GM21367 (cell line): ENCODE measurements at regions not wholly inside any gene's neighbourhood (a gene's known extent, or its start where the extent isn't known, plus 50 kb on each side); places are given as distances from the start of the nearest gene placed in this dataset.
"Not testable (repeated sequence)": the region's sequence is repeated elsewhere in the genome, so short reads cannot be mapped to it uniquely, and the experiment has no call there.

Experiments used
- ATAC-seq: cut with Tn5 transposase; IDR thresholded peaks from one replicate; pipeline ENCODE4 v1.9.1; 2021; ENCODE audit not compliant: unreplicated experiment

DNA sequence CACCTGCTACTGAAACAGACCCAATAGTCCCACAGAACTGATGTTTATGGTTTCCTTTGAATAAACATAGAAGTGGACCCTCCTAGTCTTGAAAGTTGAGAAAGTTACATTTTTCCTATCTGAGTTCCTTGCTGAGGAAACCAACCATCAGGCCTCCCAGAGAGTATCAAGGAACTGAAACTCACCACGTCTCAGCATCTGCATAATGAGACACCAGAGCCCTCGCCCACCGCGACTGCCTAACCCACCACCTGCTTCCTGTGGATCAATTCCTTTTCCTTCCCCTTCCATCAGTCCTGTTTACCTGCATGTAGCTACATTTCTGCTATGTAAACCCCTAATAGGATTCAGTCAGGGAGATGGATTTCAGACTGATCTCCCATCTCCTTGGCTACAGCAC, 443.2 kb upstream of the TMEM132C start:
- no peak for ATAC-seq

DNA sequence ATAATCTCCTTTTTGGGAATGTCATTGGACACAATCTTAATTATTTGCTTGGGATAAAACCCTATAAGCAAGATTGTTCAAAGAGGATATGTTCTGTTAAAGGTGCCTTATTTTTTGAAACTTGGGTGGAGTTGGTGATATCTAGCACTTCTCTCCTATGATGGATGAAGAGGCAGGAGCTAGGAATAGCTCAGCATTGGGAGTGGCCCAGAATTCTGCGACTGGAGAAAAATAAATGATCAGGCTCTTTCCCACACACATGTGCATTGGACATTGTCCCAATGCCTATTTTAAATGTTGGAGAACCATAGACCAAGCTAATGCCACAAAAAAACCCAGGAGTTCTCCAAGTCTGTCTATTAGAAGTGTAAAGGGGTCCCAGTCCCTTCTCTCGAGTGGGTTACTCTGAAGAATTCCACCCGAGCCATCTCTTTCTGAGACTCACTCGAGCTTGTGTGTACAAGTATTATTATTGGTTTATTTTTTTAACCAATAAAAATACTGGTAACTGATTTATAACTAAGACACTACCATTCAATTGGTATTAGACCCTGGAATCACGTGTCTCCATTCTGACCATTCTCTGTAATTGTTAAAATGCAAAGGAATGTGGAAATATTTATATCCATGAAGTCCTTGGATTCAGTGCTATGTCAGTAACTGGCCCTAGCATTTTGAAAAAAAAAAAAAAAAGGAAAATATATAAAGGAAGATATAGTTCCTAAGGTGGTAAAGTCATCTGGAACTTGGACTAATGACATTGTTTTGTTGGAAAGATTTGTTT, 437.5 kb upstream of the TMEM132C start:
- ATAC-seq, result no peak

GRCh38 chr12:127830065-127830460, 436.9 kb upstream of the TMEM132C start:
- no peak for ATAC-seq

DNA sequence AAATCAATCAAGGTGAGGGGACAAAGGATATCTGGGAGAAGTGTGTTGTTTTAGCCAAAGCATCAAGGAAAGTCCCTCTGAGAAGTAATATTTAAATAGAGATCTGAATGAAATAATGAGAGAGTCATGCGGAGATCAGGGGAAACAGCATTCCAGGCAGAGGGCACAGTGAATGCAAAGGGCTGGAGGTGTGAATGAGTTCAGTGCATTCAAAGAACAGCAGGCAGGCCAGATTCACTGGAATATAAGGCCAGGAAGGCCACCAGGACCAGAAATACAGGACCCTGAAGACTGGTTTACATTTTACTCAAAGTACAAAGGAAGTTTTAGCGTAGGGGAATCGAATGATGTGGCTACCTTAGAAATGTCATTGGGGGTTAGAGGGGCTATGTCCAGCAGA, 436.2 kb upstream of the TMEM132C start:
- no peak for ATAC-seq

GRCh38 chr12:127832172-127832571, 434.8 kb upstream of the TMEM132C start:
- ATAC-seq, result no peak

DNA sequence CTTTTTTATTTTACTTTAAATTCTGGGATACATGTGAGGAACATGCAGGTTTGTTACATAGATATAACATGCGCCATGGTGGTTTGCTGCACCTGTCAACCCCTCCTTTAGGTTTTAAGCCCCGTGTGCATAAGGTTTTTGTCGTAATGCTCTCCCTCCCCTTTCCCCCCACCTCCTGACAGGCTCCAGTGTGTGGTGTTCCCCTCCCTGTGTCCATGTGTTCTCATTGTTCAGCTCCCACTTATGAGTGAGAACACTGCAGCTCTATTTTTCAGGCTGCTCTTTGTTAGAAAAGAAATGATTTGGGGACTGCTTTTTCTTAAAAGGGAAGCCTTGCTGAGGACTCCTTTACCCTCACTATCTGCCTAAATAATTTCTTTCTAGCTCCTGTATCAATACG, 430.2 kb upstream of the TMEM132C start:
- not testable (repeated sequence) for ATAC-seq

- no peak for ATAC-seq
Measured at GRCh38 chr12:127857661-127858060, 409.3 kb upstream of the TMEM132C start.

DNA sequence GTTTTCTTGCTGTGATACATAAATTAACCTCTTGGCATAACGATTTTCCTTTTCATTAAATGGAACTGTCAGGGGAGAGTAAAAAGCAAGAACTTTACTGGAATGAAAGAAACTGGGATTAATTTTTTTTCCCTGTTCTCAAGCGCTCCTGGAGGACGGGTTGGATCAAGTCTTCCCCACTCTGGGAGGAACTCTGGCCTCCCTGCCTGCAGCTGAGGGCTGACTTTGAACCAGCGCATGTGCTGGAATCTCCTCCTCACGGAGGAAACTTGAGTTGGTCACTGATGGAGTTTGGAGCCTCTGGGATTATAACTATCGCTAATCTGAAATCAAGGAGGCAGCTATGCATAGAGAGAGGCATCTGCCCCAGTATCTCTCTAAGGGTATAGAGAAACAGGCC, 406.4 kb upstream of the TMEM132C start:
- ATAC-seq, result no peak

- no peak for ATAC-seq
Measured at GRCh38 chr12:127861406-127861805, 405.6 kb upstream of the TMEM132C start.

DNA sequence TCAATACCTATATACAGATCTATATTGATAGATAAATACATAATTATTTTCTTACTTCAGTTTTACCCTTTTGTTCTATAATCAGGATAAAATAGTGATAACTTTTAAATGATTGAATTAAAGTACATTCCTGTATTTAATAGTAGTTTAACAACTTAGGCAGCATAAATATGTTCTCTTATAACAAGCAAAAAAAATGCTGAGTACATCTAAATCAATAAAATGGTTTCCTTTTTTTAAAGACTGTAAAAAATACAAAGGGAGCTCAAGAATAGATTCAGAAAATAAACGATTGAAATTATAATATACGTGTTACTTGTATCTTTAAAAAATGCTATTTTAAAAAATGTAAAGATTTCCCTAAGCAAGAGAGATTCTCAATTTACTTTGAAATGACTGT, 393.7 kb upstream of the TMEM132C start:
- ATAC-seq, result no peak

- ATAC-seq, result no peak
Measured at GRCh38 chr12:127881371-127882140, 385.4 kb upstream of the TMEM132C start.

DNA sequence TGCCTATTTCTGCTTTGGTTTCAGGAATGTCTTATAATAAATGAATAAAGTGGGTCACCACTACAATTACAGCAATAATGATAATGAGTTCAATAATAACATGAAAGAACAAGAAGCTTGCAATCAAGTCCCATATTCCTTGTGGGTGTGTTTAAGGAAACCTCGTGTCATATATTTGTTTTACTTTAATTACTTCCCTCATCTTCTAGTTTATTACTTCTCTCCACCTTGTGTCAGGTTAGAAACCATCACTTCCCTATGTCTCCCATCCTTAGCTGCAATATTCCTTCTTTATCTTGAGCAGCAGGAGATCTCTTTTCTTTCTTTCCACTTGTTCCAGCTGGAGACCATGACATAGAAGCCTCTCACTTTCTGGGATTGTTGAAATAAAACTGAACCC, 384.0 kb upstream of the TMEM132C start:
- ATAC-seq, result no peak

DNA sequence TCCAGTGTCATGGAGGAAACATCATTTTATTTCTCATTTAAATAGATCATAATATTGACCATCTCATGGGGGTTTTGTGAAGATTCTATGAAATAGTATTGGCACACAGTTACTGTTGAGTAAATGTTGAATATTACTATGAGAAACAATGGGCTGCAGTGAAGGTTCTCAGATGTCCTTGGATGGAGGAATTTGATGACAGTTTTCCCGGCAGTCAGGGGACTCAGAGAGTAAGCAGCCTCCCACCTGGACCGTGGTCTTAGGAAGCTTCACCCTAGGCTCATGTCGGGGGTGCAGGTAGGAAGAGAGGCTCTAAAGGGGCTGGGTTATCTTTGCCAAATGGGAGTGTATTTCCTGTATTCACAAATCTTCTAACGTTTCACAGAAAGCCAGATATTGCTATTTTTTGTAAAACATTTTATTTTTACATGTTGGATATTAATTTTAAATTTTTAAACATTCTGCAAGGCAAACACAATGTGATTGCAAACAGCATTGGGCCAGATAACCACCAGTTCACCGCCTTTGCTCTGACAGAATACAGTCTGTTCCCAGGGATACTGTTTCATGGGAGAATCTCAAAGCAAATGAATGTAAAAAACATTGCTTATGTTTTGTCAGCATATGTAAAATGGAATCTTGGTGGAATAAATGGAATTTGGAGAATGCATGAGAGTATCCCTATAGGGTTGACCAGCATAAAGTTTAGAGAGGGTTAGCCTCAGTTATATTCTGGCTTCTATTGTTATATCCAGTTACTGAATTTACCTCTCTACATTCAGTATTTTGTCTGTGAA, 380.8 kb upstream of the TMEM132C start:
- no peak for ATAC-seq

- ATAC-seq, result no peak
Measured at GRCh38 chr12:127886827-127887226, 380.1 kb upstream of the TMEM132C start.

- ATAC-seq, result no peak
Measured at GRCh38 chr12:127888943-127889719, 377.8 kb upstream of the TMEM132C start.

GRCh38 chr12:127893895-127894609, 372.9 kb upstream of the TMEM132C start:
- ATAC-seq, result no peak

DNA sequence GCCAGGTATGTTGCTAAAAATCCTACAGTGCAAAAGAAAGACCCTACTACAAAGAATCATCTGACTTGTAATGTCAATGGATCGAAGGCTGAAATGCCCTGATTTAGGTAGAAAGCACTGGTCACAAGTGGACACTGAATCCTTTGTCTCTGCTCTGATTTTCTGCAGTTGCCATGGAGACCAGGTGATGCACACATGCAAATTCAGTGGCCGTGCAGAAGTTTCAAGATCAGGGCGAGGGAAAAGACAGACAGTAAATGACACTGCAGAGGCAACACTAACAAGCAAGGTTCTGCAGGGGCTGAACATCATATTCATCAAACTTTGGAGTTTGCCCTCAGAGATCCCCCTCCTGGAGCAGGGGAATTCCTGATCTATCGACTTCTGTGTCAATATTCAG, 370.3 kb upstream of the TMEM132C start:
- no peak for ATAC-seq

DNA sequence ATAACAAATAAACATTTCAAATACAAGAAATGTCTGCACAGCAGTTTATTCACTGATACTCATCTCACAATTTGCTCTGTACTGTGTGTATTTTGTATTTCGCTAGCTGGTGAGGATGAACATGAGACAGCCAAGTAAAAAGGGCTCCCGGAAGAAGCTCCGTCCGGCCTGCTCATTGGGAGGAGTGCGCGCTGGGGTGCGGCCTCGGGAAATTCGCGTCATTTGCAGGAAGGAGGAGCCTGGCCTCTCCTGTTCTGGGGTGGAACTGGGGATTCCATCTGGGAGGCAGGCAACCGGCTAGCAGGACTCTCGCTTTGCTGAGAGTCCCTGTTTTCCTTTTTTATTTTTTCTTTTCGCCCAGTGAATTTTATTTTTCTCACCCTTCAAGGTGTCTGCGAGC, 368.4 kb upstream of the TMEM132C start:
- ATAC-seq, result no peak

DNA sequence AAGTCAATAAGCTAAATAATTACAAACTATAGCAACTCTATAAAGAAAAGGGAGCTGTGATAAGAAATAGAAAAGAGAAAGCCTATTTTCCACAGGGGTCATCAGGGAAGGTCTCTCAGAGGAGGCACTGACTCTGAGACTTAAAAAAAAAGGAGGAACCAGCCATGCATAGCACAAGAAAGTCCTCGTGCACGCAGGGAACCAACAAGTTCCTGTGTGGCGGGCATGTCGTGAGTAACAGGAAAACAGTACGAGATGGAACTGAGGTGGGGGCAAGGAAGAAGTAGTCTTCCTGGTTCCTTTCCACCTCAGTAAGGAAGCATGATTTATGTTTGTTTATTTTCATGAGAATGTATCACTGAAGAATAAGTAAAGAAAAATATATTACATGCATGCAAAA, 367.0 kb upstream of the TMEM132C start:
- ATAC-seq, result no peak

GRCh38 chr12:127900386-127900785, 366.6 kb upstream of the TMEM132C start:
- ATAC-seq, result no peak
